ENCODE measurements at regions not wholly inside any gene's neighbourhood (a gene's known extent, or its start where the extent isn't known, plus 50 kb on each side); places are given as distances from the start of the nearest gene placed in this dataset.
A peak's percentile ranks its signal among the peaks of the same experiment; 100 is the strongest.

- no peak for DNase-seq
These were observed 186.8 kb downstream of the ZEB2 start for GRCh38 chr2:144333143-144333555.

- DNase-seq: peak; percentile 31
These were observed 187.4 kb downstream of the ZEB2 start for GRCh38 chr2:144332356-144333142.

GRCh38 chr2:144331674-144332355 lies 188.1 kb downstream of the ZEB2 start:
- no peak for DNase-seq

- no peak for DNase-seq
These were observed 188.8 kb downstream of the ZEB2 start for GRCh38 chr2:144330951-144331673.

GRCh38 chr2:144329472-144329871 lies 190.4 kb downstream of the ZEB2 start:
- DNase-seq: no peak

GRCh38 chr2:144328938-144329337 lies 191.0 kb downstream of the ZEB2 start:
- no peak for DNase-seq

GRCh38 chr2:144326825-144327224 lies 193.1 kb downstream of the ZEB2 start:
- no peak for DNase-seq

- DNase-seq: no peak
These were observed 194.8 kb downstream of the ZEB2 start for GRCh38 chr2:144325086-144325485.

- no peak for DNase-seq
These were observed 195.4 kb downstream of the ZEB2 start for GRCh38 chr2:144324446-144325045.

- DNase-seq: no peak
These were observed 196.0 kb downstream of the ZEB2 start for GRCh38 chr2:144323946-144324345.

- DNase-seq: no peak
These were observed 197.5 kb downstream of the ZEB2 start for GRCh38 chr2:144322379-144322778.

GRCh38 chr2:144320491-144320890 lies 199.4 kb downstream of the ZEB2 start:
- no peak for DNase-seq

- DNase-seq: no peak
These were observed 202.7 kb downstream of the ZEB2 start for GRCh38 chr2:144317071-144317738.

GRCh38 chr2:144310889-144311608 lies 208.9 kb downstream of the ZEB2 start:
- DNase-seq: no peak

GRCh38 chr2:144310484-144310883 lies 209.4 kb downstream of the ZEB2 start:
- DNase-seq: no peak

- no peak for DNase-seq
These were observed 212.2 kb downstream of the ZEB2 start for GRCh38 chr2:144307711-144308110.

- DNase-seq: no peak
These were observed 215.7 kb downstream of the ZEB2 start for GRCh38 chr2:144304202-144304601.

GRCh38 chr2:144300632-144301031 lies 219.3 kb downstream of the ZEB2 start:
- no peak for DNase-seq

- no peak for DNase-seq
These were observed 229.6 kb downstream of the ZEB2 start for GRCh38 chr2:144290276-144290675.

- DNase-seq: no peak
These were observed 231.5 kb downstream of the ZEB2 start for GRCh38 chr2:144288438-144288837.

- no peak for DNase-seq
These were observed 234.6 kb downstream of the ZEB2 start for GRCh38 chr2:144285324-144285723.

- DNase-seq: no peak
These were observed 238.4 kb downstream of the ZEB2 start for GRCh38 chr2:144281476-144281875.
